ENCODE measurements at regions not wholly inside any gene's neighbourhood (a gene's known extent, or its start where the extent isn't known, plus 50 kb on each side); places are given as distances from the start of the nearest gene placed in this dataset.
"Not testable (repeated sequence)": the region's sequence is repeated elsewhere in the genome, so short reads cannot be mapped to it uniquely, and the experiment has no call there.

DNA sequence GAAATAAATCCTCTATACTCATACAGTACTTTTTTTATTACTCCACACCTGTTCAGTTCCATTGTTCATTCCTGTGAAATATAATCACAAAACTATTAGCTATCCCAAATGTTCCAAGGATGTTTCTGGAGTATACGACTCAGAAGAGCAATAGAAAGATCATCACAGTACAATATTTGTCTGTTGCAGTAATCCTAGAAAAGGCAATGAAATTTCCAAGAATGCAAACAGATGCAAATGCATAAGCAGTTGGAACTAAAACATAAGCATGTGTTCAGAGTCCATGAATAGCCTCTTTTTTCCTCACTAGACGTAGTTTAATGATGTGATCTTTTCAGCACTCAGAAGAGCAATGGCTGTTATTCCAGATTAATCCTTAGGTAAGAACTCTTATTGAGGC lies 55.2 kb downstream of the RTL3 start:
- DNase-seq = no peak

- peak; percentile 33 for DNase-seq
These were observed 63.1 kb downstream of the RTL3 start for GRCh38 chrX:78595901-78596502.

DNA sequence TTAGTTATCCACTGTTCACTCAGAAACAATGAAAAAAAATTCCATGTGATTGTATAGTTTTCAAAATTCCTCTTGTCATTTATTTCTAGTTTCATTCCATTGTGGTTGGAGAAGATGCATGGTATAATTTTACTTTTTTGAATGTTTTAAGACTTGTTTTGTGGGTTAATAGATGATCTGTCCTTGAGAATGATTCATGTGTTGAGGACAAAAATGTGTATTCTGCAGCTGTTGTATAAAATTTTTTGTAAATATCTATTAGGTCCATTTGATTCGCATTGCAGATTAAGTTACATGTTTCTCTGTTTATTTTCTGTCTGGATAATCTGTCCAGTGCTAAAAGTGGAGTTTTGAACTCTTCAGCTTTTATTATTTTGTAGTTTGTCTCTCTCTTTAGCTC lies 65.4 kb downstream of the RTL3 start:
- no peak for DNase-seq

GRCh38 chrX:78592030-78592429 lies 67.1 kb downstream of the RTL3 start:
- no peak for DNase-seq

DNA sequence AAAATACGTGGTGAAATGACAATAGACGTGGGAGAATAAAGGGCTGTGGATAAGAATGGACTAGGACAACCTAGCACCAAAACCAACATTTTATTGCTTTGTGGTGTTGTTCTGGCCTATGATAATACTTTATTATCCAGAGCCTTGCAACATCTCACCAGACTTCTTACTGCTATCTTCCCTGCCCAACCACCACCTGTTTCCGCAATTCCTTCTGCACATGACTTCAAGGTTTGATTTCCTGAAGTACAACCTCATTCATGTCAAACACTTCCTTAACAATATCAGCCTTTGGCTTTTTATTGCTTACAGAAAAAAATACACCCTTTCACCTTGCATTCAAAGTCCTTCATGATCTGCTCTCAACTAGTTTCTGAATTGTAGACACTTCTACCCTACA lies 84.8 kb downstream of the RTL3 start:
- no peak for DNase-seq

DNA sequence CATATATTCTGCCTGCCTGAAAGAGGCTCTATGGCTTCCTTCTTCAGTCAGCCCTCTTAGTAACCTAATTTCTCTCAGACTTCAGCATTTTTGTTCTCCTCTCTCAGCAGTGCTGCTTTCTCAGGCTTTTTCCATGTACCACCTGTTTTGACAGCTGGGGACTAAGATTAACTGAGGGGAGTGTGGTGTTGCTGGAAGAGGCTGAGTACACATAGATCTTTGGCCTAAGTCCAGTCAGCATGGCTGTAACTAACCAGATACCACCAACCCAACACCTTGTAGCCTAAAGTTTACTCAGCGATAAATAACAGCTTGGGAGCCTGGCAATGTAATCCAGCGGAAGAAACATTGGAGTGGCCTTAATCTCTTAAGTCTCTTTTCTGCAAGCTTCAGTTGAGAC lies 85.5 kb downstream of the RTL3 start:
- no peak for DNase-seq

DNA sequence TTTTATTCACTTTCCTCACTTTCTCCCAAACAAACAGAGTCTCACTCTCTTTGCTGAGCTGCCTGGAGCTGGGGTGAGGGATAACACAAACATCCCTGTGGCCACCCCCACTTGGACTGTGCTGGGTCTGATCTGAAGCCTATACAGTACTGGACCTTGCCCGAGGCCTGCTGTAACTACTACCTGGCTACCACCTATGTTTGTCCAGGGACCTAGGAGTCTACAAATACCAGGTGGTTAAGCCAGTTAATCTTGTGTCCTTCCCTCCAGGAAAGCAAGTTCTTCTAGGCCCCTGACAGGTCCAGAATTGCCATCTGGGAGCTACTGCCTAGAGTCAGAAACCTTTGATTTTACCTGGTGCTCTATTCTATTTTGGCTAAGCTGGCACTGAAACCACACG lies 87.3 kb downstream of the RTL3 start:
- DNase-seq = no peak

DNA sequence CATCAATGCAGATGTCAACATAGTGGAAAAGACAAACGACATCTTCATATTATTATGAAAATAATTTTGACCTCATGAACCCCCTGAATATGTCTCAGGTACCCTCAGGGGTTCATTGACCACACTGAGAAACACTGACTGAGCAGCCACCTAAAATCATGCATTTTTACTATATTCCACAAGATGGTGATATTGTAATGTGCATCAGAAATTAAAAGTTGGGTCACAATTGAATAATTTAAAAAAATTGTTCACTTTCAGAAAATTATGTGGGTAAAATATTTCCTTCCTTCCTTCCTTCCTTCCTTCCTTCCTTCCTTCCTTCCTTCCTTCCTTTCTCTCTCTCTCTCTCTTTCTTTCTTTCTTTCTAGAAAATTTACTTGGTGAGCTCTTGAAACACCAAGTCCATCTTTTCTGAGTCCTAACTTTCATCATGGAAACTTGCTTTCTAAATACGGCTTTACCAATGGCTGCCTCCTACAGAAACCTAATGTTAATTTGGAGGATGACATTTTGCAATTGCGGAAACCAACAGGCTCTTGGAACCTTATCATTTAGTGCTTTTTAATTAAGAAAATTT lies 103.6 kb downstream of the RTL3 start:
- no peak for DNase-seq

GRCh38 chrX:78552628-78553027 lies 106.5 kb downstream of the RTL3 start:
- DNase-seq = not testable (repeated sequence)

DNA sequence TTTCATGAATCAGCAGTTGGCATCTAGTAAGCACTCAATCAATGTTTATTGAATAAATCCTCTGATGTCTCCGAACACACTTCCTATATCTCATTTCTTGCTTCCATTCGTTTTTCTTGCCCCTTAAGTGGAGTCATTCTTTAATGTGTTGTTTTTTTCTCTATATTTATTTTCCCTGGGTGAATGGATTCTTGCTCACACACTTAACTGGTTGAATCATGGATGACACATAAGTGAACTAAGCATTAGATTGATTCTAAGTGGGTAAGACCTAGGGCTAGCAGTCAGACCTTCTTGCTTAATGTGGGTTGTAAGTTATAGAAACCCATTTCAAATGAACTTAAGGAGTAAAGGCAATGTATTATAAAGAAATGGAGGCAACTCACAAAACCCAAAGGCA lies 111.1 kb downstream of the RTL3 start:
- DNase-seq = no peak

DNA sequence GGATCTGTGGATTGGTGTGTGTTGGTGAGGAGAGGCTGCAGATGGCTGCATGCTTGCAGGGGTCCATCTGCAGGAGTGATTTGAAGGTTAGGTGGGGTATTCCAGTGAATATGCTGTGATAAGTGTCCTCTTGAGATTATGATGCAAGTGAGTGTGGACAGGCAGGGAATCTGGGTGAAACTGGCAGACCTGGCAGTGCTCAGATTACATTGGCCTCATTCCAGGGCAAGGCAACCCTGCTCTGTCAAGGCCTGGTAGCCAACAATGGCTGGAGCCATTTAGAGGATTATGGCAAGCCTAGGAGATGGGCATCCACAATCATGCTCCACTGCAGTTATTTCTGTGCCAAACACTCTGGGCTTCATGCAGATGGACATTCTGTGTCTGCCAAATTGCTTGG lies 113.9 kb downstream of the RTL3 start:
- DNase-seq = no peak

DNA sequence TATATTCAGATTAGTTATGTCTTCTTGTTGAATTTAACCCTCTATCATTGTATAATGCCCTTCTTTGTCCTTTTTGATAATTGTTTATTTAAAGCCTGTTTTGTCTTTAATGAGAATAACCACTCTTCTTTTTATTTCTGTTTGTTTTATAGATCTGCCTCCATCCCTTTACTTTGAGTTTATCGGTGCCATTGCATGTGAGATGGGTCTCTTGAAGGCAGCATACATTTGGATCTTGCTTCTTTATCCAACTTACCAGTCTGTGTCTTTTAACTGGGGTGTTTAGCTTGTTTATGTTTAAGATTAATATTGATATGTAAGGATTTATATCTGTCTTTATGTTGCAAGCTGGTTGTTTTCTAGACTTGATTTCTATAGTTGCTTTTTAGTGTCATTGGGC lies 115.8 kb downstream of the RTL3 start:
- no peak for DNase-seq

- DNase-seq = no peak
These were observed 119.0 kb downstream of the RTL3 start for GRCh38 chrX:78540171-78540570.

DNA sequence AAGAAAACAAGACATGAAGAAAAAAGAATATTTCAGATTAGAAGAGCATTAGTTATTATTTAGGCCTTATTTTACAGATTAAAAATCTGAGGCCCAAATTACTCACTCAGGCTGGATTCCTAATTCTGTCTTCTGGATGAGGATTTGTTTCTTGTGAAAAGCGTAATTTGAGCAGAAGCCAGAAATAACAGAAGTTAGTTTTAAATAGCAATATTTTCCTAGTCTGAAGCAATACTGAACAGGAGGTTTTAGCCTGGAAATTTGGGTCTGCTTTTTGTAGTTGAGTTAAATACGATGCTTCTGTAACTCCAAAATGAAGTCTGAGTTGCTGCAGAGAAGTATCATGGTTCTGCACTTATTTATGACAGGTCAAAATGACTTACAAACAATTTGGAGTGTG lies 124.9 kb downstream of the RTL3 start:
- no peak for DNase-seq

DNA sequence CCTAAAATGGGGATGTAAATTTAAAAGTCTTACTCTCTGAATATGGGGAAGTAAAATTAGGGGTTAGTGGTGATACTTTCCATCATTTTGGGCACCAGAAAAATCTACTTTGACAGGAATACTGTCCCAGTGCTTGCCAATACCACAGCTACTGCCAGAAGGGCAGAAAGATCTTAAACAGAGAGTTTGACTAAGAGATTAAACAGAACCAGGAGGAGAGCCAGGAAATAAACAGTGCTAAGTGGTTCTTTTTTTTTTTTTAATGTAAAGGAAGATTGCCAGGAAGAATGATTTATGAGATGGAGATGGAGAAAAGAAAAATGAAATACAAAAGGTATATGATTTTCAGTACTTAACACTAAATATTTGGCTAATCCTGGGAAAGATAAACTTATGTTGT lies 126.8 kb downstream of the RTL3 start:
- DNase-seq = no peak

DNA sequence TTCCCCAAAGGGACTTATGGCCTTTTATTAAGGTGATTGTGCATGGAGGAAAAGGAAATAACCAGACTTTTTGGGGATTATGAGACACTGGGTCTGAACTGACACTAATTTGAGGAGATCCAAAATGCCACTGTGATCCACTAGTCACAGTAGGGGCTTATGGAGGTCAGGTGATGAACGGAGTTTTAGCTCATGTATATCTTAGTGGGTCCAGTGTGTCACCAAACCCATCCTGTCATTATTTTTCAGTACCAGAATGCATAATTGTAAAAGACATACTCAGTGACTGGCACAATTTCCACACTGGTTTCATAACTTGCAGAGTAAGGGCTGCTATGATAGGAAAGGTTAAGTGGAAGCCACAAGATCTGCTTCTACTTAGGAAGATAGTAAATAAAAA lies 131.3 kb downstream of the RTL3 start:
- DNase-seq = no peak

GRCh38 chrX:78527263-78527662 lies 131.9 kb downstream of the RTL3 start:
- no peak for DNase-seq

DNA sequence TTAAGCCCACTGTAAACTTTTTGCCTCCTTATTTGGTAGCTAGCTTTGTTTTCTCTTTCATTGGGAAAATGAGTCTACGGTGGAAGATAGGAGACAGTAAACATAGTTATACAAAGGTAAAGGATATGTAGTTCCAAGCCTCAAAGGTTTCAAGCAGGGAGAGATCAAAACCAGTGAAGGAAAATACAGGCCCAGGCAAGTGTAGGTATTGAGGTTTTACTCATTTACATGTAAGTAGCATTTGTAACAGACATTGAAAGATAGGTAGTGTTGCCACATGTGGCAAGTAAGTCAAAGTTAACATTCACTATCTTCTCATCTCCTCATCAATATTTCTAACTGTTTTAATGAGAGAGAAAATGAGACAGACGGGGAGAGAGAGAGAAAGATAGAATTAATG lies 136.5 kb downstream of the RTL3 start:
- no peak for DNase-seq

GRCh38 chrX:78517124-78517523 lies 142.0 kb downstream of the RTL3 start:
- no peak for DNase-seq

GRCh38 chrX:78514852-78515251 lies 144.3 kb downstream of the RTL3 start:
- no peak for DNase-seq

- DNase-seq = no peak
These were observed 145.0 kb downstream of the RTL3 start for GRCh38 chrX:78513971-78514738.

DNA sequence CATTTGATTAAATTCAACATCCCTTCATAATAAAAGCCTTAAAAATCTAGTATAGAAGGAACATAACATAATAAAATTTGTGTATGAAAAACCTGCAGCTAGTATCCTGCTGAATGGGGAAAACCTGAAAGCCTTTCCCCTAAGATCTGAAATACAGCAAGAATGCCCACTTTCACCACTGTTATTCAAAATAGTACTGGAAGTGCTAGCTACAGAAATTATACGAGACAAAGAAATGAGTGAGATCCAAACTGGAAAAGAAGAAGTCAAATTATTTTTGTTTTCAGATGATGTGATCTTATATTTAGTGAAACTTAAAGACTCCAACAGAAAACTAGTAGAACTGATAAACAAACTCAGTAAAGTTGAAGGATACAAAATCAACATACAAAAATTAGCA lies 152.9 kb downstream of the RTL3 start:
- DNase-seq = no peak

- DNase-seq = no peak
These were observed 162.6 kb downstream of the RTL3 start for GRCh38 chrX:78496483-78496882.

- no peak for DNase-seq
These were observed 165.8 kb upstream of the CYSLTR1 start for GRCh38 chrX:78493180-78493579.

GRCh38 chrX:78476701-78477100 lies 149.3 kb upstream of the CYSLTR1 start:
- DNase-seq = no peak
